Prostate gland (tissue), 2 donors: ENCODE measurements at regions not wholly inside any gene's neighbourhood (a gene's known extent, or its start where the extent isn't known, plus 50 kb on each side); places are given as distances from the start of the nearest gene placed in this dataset.

Experiments
- DNase-seq: peaks from one replicate; pipeline ENCODE4 v3.0.0-alpha.2; 2019; ENCODE audit warnings: low spot score
- H3K27ac ChIP-seq, 2 donors: fragments of 200-600 bp; sonication (generic); 2 replicates each; pipeline ENCODE4 v1.5.1; 2017 to 2019
- H3K27me3 ChIP-seq: fragments of 200-600 bp; sonication (generic); replicated peaks from 2 replicates; pipeline ENCODE4 v1.5.1; 2019; ENCODE audit not compliant: insufficient read depth
- H3K36me3 ChIP-seq, 2 donors: fragments of 200-600 bp; sonication (generic); 1 replicate in 1 of 2; 2 replicates in 1 of 2; pipeline versions ENCODE4 v1.5.1 to v1.8.1; 2017 to 2019
- H3K4me1 ChIP-seq: fragments of 200-600 bp; sonication (generic); replicated peaks from 2 replicates; pipeline ENCODE4 v1.5.1; 2019
- H3K4me3 ChIP-seq, 2 donors: fragments of 200-600 bp; sonication (generic); 2 replicates each; pipeline ENCODE4 v1.5.1; 2017 to 2019
- H3K9me3 ChIP-seq: fragments of 200-600 bp; sonication (generic); 2 replicates; pipeline ENCODE4 v1.5.1; 2017
- CTCF ChIP-seq, 4 experiments: fragments of 200-600 bp in 2 of 4; fragments of 450-650 bp in 2 of 4; sonication (generic) in 2 of 4; IDR thresholded peaks; 1 replicate in 3 of 4; 2 replicates in 1 of 4; pipeline ENCODE4 v1.5.1; 2016 to 2019; ENCODE audit warnings: antibody characterized with exemption in 4 of 4, mild to moderate bottlenecking in 2 of 4, moderate library complexity in 2 of 4
- POLR2A ChIP-seq: fragments of 450-650 bp; IDR thresholded peaks from one replicate; pipeline ENCODE4 v1.6.1; 2016; ENCODE audit warnings: antibody characterized with exemption, mild to moderate bottlenecking
- POLR2AphosphoS5 ChIP-seq: sonication (generic); formaldehyde crosslinking; IDR thresholded peaks from one replicate; pipeline ENCODE4 v1.6.1; 2017; ENCODE audit warnings: antibody characterized with exemption
- WGBS: methylation state at CpG from one replicate; pipeline ENCODE4 v1.1.5; 2018; 5-methylcytosine and 5-hydroxymethylcytosine counted together
- intact Hi-C: fragments of 100-400 bp; cut with DNase I; formaldehyde crosslinking; loops from one replicate; pipeline ENCODE4 v1.14.2; 2022

GRCh38 chr5:40385544-40385943 lies 294.2 kb upstream of the PTGER4 start:
- Histone ChIP-seq H3K9me3 (no peaks in the 10 kb centered on the region), H3K27ac (no peak overlapping the region), H3K27me3 (no peaks in the 10 kb centered on the region), H3K4me3 (no peak overlapping the region), H3K36me3 (no peaks in the 10 kb centered on the region), H3K4me1 (no peaks in the 10 kb centered on the region)
- intact Hi-C loops: no loop called here
- DNase-seq: no peak
- no peak for TF ChIP-seq CTCF (IDR thresholded peaks at IDR 0.05)
- TF ChIP-seq POLR2A: no peak
- TF ChIP-seq POLR2AphosphoS5: peak; percentile 5

DNA sequence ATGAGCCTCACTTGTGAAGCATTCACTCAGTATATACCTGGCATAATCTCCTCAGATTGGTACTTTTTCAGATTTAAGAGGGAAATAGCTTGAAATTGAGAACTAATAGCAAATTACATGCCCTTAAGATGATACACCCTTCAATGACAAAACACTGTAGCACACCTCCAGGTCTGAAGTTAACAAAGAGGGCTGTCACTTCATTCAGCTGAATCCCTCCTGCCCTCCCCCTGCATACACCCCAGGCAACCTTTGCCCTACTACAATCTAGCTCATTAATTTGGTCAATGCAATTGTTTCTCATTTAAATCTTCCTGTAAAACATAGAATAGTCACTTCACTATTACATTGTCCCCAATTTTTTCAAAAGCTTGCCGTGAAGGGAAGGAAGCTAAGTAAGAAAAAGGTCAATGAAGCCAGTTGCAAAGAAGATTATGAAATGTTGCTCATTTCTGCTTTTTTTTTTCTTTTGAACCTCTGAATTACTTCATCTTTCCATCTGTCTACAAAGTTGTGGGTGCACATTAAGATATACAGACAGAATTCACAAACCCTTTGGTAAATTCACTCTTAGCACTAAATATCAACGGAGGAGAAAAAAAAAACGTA lies 294.8 kb upstream of the PTGER4 start:
- TF ChIP-seq POLR2AphosphoS5 (no peak), POLR2A (no peak), CTCF (IDR thresholded peaks at IDR 0.05) (no peak)
- no peaks in the 10 kb centered on the region for H3K9me3 ChIP-seq
- intact Hi-C loops: no loop called here
- H3K27ac ChIP-seq: no peak overlapping the region
- WGBS: 85% methylated on average over 3 of the region's 3 CpGs
- H3K4me1 ChIP-seq: no peaks in the 10 kb centered on the region
- DNase-seq: no peak
- H3K4me3 ChIP-seq: no peak overlapping the region
- no peaks in the 10 kb centered on the region for H3K36me3 ChIP-seq
- H3K27me3 ChIP-seq: no peaks in the 10 kb centered on the region

GRCh38 chr5:40383749-40384651 lies 295.7 kb upstream of the PTGER4 start:
- Histone ChIP-seq H3K27ac (no peak overlapping the region), H3K36me3 (no peaks in the 10 kb centered on the region), H3K4me3 (no peak overlapping the region), H3K9me3 (no peaks in the 10 kb centered on the region), H3K4me1 (no peaks in the 10 kb centered on the region), H3K27me3 (no peaks in the 10 kb centered on the region)
- WGBS: 72% methylated on average over 3 of the region's 3 CpGs
- intact Hi-C loops: no loop called here
- no peak for TF ChIP-seq POLR2AphosphoS5
- no peak for TF ChIP-seq POLR2A
- no peak for TF ChIP-seq CTCF (IDR thresholded peaks at IDR 0.05)
- no peak for DNase-seq

DNA sequence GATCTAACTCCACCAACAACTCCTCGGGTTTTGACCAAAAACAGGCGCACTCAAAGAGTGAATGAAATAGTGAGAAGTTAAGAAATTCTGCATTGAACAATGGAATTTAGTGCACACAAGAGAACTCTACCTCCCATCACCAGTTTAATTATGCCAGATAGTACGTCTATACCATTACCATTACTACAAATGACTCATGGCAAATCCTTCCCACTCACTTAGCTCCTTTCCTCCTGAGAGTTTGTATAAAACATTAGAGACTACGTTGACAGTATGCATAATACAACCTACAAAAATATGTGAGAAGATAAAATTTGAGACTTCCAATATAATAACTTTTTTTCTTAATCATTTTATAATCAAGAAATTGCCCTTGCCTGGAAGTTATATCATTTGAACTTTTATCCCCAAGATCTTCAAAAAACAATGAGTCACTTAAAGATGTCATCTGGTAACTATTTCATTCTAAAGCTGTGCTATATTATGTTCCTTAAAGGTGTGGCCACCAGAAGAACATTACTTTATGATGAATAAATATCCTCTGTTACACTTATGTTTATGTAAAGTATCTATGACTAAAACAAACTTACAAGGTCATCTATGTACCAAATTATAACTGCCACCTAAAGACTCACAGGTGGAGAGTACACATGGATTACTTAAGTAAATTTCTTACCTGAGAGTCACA lies 297.9 kb upstream of the PTGER4 start:
- Histone ChIP-seq H3K27ac (no peak overlapping the region), H3K4me1 (no peaks in the 10 kb centered on the region), H3K27me3 (no peaks in the 10 kb centered on the region), H3K9me3 (no peaks in the 10 kb centered on the region), H3K4me3 (no peak overlapping the region), H3K36me3 (no peaks in the 10 kb centered on the region)
- 89% methylated on average over 4 of the region's 4 CpGs for WGBS
- intact Hi-C loops: no loop called here
- DNase-seq: no peak
- TF ChIP-seq POLR2A (no peak), POLR2AphosphoS5 (peak; percentile 5), CTCF (IDR thresholded peaks at IDR 0.05) (no peak)
